Endothelial cell of umbilical vein (primary cell): ENCODE measurements at regions not wholly inside any gene's neighbourhood (a gene's known extent, or its start where the extent isn't known, plus 50 kb on each side); places are given as distances from the start of the nearest gene placed in this dataset.

ENCODE experiments used
- BruUV-seq: library from RNA; stranded (reverse); fragments of 400-500 nt; replicated peaks from 2 replicates; lab custom pipeline; 2021; lab: Mats Ljungman, UMichigan
- CTCF ChIA-PET: fragments of 300-600, 350-600 bp; sonication (Branson Sonifier 250); formaldehyde crosslinking; loops from one replicate; lab custom pipeline; 2021; ENCODE audit warnings: antibody characterized with exemption, inconsistent platforms; lab: Charles Lee
- POLR2A ChIA-PET: fragments of 300-600, 350-600 bp; sonication (Branson Sonifier 250); formaldehyde crosslinking; loops from one replicate; lab custom pipeline; 2021; ENCODE audit warnings: antibody characterized with exemption, inconsistent platforms; lab: Charles Lee
- DNase-seq: peaks from one replicate; pipeline ENCODE4 v3.0.0-alpha.2; 2011; ENCODE audit warnings: low read depth, low spot score
- FAIRE-seq: peaks from 2 replicates; lab custom pipeline; 2011; peaks lifted over from hg19 to GRCh38; lab: Jason Lieb, UNC
- H2AFZ ChIP-seq: 2 replicates; pipeline ENCODE4 v1.6.0; 2012; ENCODE audit warnings: low read depth, low read length, control low read depth, inconsistent platforms
- H3K27ac ChIP-seq: 2 replicates; pipeline ENCODE4 v1.5.1; 2011; ENCODE audit warnings: low read depth, mild to moderate bottlenecking, control low read depth, low read length, moderate library complexity; ENCODE audit not compliant: insufficient read depth
- H3K27me3 ChIP-seq, 2 experiments: 2 replicates each; pipeline versions ENCODE4 v1.6.0 to v1.6.1; 2011; ENCODE audit warnings: low read length in 2 of 2, mixed read lengths in 1 of 2; ENCODE audit not compliant: control insufficient read depth in 2 of 2, insufficient read depth in 2 of 2
- H3K36me3 ChIP-seq, 2 experiments: 2 replicates in 1 of 2; 3 replicates in 1 of 2; pipeline ENCODE4 v1.5.1; 2011; ENCODE audit warnings: low read length in 2 of 2, mild to moderate bottlenecking in 1 of 2, moderate library complexity in 1 of 2; ENCODE audit not compliant: control insufficient read depth in 2 of 2, insufficient read depth in 2 of 2; ENCODE audit errors: extremely low read depth in 1 of 2
- H3K4me1 ChIP-seq: 3 replicates; pipeline ENCODE4 v1.5.1; 2011; ENCODE audit warnings: mild to moderate bottlenecking, low read length; ENCODE audit not compliant: control insufficient read depth, insufficient read depth; ENCODE audit errors: extremely low read depth
- H3K4me2 ChIP-seq: 2 replicates; pipeline ENCODE4 v1.6.1; 2011; ENCODE audit warnings: low read length, control low read depth, mixed read lengths; ENCODE audit not compliant: insufficient read depth
- H3K4me3 ChIP-seq, 3 experiments: fragments of 200-600 bp in 1 of 3; sonication (generic), shearing (Covaris generic) in 1 of 3; replicated peaks in 1 of 3; 2 replicates each; pipeline ENCODE4 v1.5.1; 2011 to 2016; ENCODE audit warnings: control low read depth in 3 of 3, low read length in 3 of 3, mild to moderate bottlenecking in 2 of 3, inconsistent platforms in 1 of 3, low read depth in 1 of 3, moderate library complexity in 1 of 3; ENCODE audit not compliant: insufficient read depth in 1 of 3
- H3K79me2 ChIP-seq: 2 replicates; pipeline ENCODE4 v1.6.0; 2012; ENCODE audit warnings: low read length, inconsistent platforms; ENCODE audit not compliant: control insufficient read depth, insufficient read depth
- H3K9ac ChIP-seq: replicated peaks from 2 replicates; pipeline ENCODE3; 2011; ENCODE audit warnings: low read length, control low read depth; ENCODE audit not compliant: insufficient read depth; ENCODE audit errors: extremely low read depth
- H3K9me1 ChIP-seq: replicated peaks from 3 replicates; pipeline ENCODE4 v1.6.0; 2011; ENCODE audit warnings: mild to moderate bottlenecking, low read length; ENCODE audit not compliant: control insufficient read depth, insufficient read depth; ENCODE audit errors: extremely low read depth
- H3K9me3 ChIP-seq: replicated peaks from 2 replicates; pipeline ENCODE4 v1.5.1; 2012; ENCODE audit warnings: low read length, inconsistent platforms; ENCODE audit not compliant: control insufficient read depth, insufficient read depth
- H4K20me1 ChIP-seq: replicated peaks from 2 replicates; pipeline ENCODE3; 2011; ENCODE audit warnings: mild to moderate bottlenecking, low read length; ENCODE audit not compliant: control insufficient read depth, insufficient read depth; ENCODE audit errors: extremely low read depth
- EZH2 ChIP-seq: IDR thresholded peaks from 2 replicates; pipeline ENCODE4 v1.6.1; 2012; ENCODE audit warnings: borderline replicate concordance, low read depth, mild to moderate bottlenecking, moderate library complexity, low read length, inconsistent platforms; ENCODE audit not compliant: severe bottlenecking
- FOS ChIP-seq: IDR thresholded peaks from 2 replicates; pipeline ENCODE4 v1.6.1; 2011; ENCODE audit warnings: mild to moderate bottlenecking, low read length, moderate library complexity, borderline replicate concordance; ENCODE audit not compliant: insufficient read depth
- GATA2 ChIP-seq: IDR thresholded peaks from 2 replicates; pipeline ENCODE4 v1.7.0; 2011; ENCODE audit warnings: low read depth, mild to moderate bottlenecking, moderate library complexity, mixed read lengths, low read length; ENCODE audit not compliant: insufficient read length, insufficient read depth
- JUN ChIP-seq: IDR thresholded peaks from 2 replicates; pipeline ENCODE4 v1.6.1; 2011; ENCODE audit warnings: borderline replicate concordance, low read depth; ENCODE audit not compliant: insufficient read length, insufficient read depth
- MYC ChIP-seq: IDR thresholded peaks from one replicate; pipeline ENCODE4 v1.6.1; 2011; ENCODE audit warnings: mild to moderate bottlenecking, low read depth, low read length
- POLR2A ChIP-seq: IDR thresholded peaks from 2 replicates; pipeline ENCODE4 v1.6.1; 2012; ENCODE audit warnings: low read depth, mild to moderate bottlenecking, control low read depth, low read length
- POLR2AphosphoS5 ChIP-seq: IDR thresholded peaks from 2 replicates; pipeline ENCODE4 v1.6.1; 2012; ENCODE audit warnings: low read depth, mild to moderate bottlenecking, control low read depth, low read length, moderate library complexity; ENCODE audit not compliant: insufficient read depth
- dilution Hi-C: fragments of 300-500 bp; cut with MboI; formaldehyde crosslinking; loops from one replicate; pipeline ENCODE4 v1.15.0; 2019; ENCODE audit warnings: low sequenced_read_pairs; ENCODE audit not compliant: extremely low pct_ligation_motif_present
- intact Hi-C: fragments of 100-400 bp; cut with micrococcal nuclease; formaldehyde crosslinking; loops from one replicate; pipeline ENCODE4 v1.10.0; 2022
- TF ChIP-seq, protein P1 (sequence below): IDR thresholded peaks from 2 replicates; pipeline ENCODE4 v1.6.1; 2011; ENCODE audit not compliant: insufficient read depth, insufficient read length
- TF ChIP-seq, protein P2 (sequence below), 2 donors: IDR thresholded peaks; 1 replicate in 1 of 2; 2 replicates in 1 of 2; pipeline ENCODE4 v1.5.1; 2011; ENCODE audit warnings: low read length in 2 of 2, mild to moderate bottlenecking in 2 of 2, moderate library complexity in 2 of 2, control low read depth in 1 of 2, inconsistent platforms in 1 of 2, low read depth in 1 of 2; ENCODE audit not compliant: insufficient read depth in 1 of 2; ENCODE audit errors: extremely low read depth in 1 of 2

DNA sequence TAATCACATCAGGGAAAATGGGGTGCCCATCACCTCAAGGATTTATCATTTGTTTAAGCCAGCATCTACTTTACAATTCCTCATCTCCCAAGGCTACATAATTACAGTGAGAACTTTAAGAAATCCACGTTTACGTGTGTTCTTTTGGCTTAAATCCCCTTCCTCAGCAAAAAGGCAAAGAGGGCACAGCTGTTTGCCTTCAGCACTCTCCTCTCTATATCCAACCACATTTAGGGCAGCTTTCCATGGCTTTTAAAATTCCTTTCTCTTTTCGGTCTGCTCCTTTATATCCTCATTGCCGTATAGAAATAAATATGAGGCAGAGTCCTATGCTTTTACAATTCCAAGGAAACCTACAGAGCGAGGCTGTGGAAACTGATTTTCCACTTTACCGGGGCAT lies 175.9 kb downstream of the EMP1 start:
- Histone ChIP-seq H4K20me1 (no peaks in the 10 kb centered on the region), H3K27ac (no peak overlapping the region), H2AFZ (no peak overlapping the region), H3K27me3 (peaks cover 0 to 2% of the 10 kb centered on the region in 2 experiments), H3K9me1 (no peaks in the 10 kb centered on the region), H3K4me1 (no peaks in the 10 kb centered on the region), H3K4me2 (no peak overlapping the region), H3K9me3 (no peaks in the 10 kb centered on the region), H3K9ac (no peak overlapping the region), H3K36me3 (no peaks in the 10 kb centered on the region), H3K79me2 (no peaks in the 10 kb centered on the region), H3K4me3 (no peak overlapping the region)
- dilution Hi-C loops = no loop called here
- no peak for DNase-seq
- intact Hi-C loops = no loop called here
- POLR2A ChIA-PET = no interaction called here
- CTCF ChIA-PET = interaction anchor here (1.1 to 4.3 kb wide), 4 partner anchors 10 to 795 kb away, joined by 3 to 48 read pairs (median 4); no protein-coding TSS in a partner anchor
- BruUV-seq = no TSS peak
- TF ChIP-seq FOS (no peak), GATA2 (no peak), POLR2AphosphoS5 (no peak), EZH2 (no peak), POLR2A (no peak), JUN (no peak), MYC (no peak)
- TF ChIP-seq, protein P1, sequence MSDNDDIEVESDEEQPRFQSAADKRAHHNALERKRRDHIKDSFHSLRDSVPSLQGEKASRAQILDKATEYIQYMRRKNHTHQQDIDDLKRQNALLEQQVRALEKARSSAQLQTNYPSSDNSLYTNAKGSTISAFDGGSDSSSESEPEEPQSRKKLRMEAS = no peak
- TF ChIP-seq, protein P2, sequence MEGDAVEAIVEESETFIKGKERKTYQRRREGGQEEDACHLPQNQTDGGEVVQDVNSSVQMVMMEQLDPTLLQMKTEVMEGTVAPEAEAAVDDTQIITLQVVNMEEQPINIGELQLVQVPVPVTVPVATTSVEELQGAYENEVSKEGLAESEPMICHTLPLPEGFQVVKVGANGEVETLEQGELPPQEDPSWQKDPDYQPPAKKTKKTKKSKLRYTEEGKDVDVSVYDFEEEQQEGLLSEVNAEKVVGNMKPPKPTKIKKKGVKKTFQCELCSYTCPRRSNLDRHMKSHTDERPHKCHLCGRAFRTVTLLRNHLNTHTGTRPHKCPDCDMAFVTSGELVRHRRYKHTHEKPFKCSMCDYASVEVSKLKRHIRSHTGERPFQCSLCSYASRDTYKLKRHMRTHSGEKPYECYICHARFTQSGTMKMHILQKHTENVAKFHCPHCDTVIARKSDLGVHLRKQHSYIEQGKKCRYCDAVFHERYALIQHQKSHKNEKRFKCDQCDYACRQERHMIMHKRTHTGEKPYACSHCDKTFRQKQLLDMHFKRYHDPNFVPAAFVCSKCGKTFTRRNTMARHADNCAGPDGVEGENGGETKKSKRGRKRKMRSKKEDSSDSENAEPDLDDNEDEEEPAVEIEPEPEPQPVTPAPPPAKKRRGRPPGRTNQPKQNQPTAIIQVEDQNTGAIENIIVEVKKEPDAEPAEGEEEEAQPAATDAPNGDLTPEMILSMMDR (IDR thresholded peaks at IDR 0.05; ENCODE audit: extremely low read depth in 1 of 2, insufficient read depth in 1 of 2, low read depth in 1 of 2, low read length in 2 of 2) = no peak
- no peak for FAIRE-seq
